C4-2B (cell line): ENCODE measurements at regions not wholly inside any gene's neighbourhood (a gene's known extent, or its start where the extent isn't known, plus 50 kb on each side); places are given as distances from the start of the nearest gene placed in this dataset.

ENCODE experiments used
- H3K27ac ChIP-seq: fragments of 450-650 bp; 2 replicates; pipeline ENCODE4 v1.5.1; 2017
- CTCF ChIP-seq: fragments of 450-650 bp; conservative IDR thresholded peaks from 2 replicates; pipeline ENCODE4 v1.5.1; 2017; ENCODE audit warnings: mild to moderate bottlenecking
- ZFX ChIP-seq: fragments of 450-650 bp; IDR thresholded peaks from 2 replicates; pipeline ENCODE4 v1.6.1; 2017

DNA sequence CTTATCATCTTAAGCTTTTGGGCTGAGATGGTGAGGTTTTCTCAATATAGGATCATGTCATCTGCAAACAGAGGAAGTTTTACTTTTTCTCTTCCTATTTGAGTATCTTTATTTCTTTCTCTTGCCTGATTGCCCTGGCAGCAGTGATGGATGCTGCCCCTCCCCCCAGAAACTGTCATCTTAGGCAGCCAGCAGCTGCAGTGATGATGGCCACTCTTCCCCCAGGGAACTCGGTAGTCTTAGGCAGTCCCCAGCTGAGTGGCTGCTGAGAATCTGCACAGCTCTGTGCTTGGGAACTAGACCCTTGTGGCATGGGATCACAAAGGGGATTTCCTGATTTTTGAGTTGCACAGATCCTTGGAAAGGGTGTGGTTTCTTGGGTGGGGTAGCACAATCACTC, 791.1 kb upstream of the ALCAM start:
- no peak overlapping the region for H3K27ac ChIP-seq
- TF ChIP-seq CTCF: no peak
- no peak for TF ChIP-seq ZFX

- TF ChIP-seq CTCF: no peak
- TF ChIP-seq ZFX: no peak
- no peak overlapping the region for H3K27ac ChIP-seq
Observed at GRCh38 chr3:104578558-104578957, 788.2 kb upstream of the ALCAM start.

GRCh38 chr3:104582092-104582491, 784.6 kb upstream of the ALCAM start:
- H3K27ac ChIP-seq: no peak overlapping the region
- TF ChIP-seq ZFX: no peak
- no peak for TF ChIP-seq CTCF

- H3K27ac ChIP-seq: no peak overlapping the region
- TF ChIP-seq ZFX: no peak
- TF ChIP-seq CTCF: no peak
Observed at GRCh38 chr3:104584682-104585081, 782.0 kb upstream of the ALCAM start.

DNA sequence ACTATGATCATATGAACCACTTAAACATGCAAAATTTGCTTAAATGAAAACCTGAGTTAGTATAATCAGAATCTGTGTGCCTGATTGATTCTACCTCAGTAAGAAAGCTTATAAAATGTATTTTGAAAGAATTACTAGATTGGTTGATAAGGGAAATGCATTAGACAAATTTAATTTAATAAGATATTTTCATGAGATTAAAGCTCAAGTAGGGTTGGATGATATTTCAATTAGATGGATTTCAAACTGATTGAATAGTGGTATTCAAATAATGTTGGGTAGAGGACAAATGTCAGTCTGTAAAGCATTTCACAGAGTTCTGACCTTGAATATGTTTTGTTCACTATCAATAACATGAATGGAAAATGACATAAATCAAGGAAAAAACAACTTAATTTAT, 780.4 kb upstream of the ALCAM start:
- TF ChIP-seq ZFX: no peak
- no peak for TF ChIP-seq CTCF
- H3K27ac ChIP-seq: no peak overlapping the region

DNA sequence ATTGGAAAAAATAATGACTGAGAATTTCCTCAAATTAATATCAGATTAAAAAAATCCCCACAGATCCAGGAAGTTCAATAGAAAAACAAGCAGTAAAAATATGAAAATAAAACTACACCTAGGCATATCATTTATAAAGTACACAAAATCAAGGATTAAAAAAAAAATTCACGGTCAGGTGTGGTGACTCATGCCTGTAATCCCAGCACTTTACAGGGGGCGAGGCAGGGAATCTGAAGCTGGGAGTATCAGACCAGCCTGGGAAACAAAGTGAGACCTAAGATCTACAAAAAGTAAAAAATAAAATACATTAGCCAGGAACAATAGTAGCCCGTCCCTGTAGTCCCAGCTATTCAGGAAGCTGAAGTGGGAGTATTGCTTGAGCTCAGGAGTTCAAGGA, 778.3 kb upstream of the ALCAM start:
- H3K27ac ChIP-seq: no peak overlapping the region
- TF ChIP-seq ZFX (no peak), CTCF (no peak)

DNA sequence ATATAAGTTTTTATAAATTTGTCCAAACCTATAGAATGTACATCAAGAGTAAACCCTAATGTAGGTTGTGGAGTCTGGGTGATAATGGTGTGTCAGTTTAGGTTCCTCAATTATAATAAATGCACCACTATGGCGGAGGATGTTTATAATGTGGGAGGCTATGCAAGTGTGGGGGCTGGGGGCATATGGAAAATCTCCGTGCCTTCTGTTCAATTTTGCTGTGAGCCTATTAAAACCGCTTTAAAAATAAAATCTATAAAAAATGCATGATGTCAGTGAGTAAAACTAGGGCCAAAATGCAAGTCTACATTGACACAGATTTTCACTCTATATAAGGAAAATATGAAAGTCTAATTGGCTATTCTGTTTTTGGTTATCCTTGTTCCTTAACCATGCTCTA, 774.9 kb upstream of the ALCAM start:
- H3K27ac ChIP-seq: no peak overlapping the region
- TF ChIP-seq CTCF (no peak), ZFX (no peak)
